ENCODE measurements at regions not wholly inside any gene's neighbourhood (a gene's known extent, or its start where the extent isn't known, plus 50 kb on each side); places are given as distances from the start of the nearest gene placed in this dataset.

DNA sequence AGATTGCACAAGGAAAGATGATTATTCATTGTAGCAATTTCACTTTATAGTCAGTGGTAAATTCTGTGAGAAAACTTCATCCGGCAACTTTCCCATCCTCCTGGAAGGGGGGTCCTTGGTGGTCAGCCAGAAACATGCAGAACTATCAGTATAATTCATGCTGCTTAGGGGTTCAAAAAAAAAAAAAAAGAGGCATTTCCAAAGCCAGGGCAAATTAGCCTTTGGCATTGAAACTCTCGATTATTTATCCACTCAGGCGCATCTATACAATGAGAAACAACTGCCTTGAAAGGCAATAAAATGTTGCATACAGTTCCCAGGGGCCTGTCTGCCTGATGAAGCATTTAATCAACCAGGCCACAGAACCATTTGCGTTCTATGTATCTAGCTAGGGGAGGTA lies 263.3 kb downstream of the TMEM167A start:
- ChIA-PET POLR2A (no interaction called here), CTCF (ENCODE audit: low intra/inter-chr PET ratio) (no interaction called here)
- DNase-seq (ENCODE audit: extremely low read depth in 1 of 4, low spot score in 3 of 4), result no peak
- Histone ChIP-seq H3K9me3 (replicated peaks; ENCODE audit: control insufficient read depth, insufficient read depth, low read depth, low read length) (no peaks in the 10 kb centered on the region), H3K36me3 (ENCODE audit: control insufficient read depth, insufficient read depth, low read length) (no peaks in the 10 kb centered on the region), H3K4me1 (replicated peaks in 1 of 2; ENCODE audit: control insufficient read depth in 2 of 2, insufficient read depth in 2 of 2, low read length in 2 of 2) (no peaks in the 10 kb centered on the region), H3K4me2 (ENCODE audit: insufficient read depth, low read length) (no peak overlapping the region), H3K9me1 (ENCODE audit: control insufficient read depth, insufficient read depth, low read length) (no peaks in the 10 kb centered on the region), H3K4me3 (no peak overlapping the region), H4K20me1 (replicated peaks; ENCODE audit: control insufficient read depth, insufficient read depth, low read length) (no peaks in the 10 kb centered on the region), H3K79me2 (ENCODE audit: control insufficient read depth, insufficient read depth, low read length) (no peaks in the 10 kb centered on the region), H3K27ac (ENCODE audit: extremely low read depth, low read depth, low read length) (no peak overlapping the region), H3K27me3 (ENCODE audit: control insufficient read depth in 2 of 2, insufficient read depth in 2 of 2, low read length in 2 of 2) (no peaks in the 10 kb centered on the region), H3K9ac (ENCODE audit: insufficient read depth in 1 of 2, low read depth in 2 of 2, low read length in 2 of 2) (no peak overlapping the region), H2AFZ (ENCODE audit: low read depth, low read length) (no peak overlapping the region)
- in situ Hi-C loops (cut with MboI), result no loop called here
- no peak for TF ChIP-seq SRF (CRISPR knock-in tag; IDR thresholded peaks at IDR 0.05)
- TF ChIP-seq, protein P1, sequence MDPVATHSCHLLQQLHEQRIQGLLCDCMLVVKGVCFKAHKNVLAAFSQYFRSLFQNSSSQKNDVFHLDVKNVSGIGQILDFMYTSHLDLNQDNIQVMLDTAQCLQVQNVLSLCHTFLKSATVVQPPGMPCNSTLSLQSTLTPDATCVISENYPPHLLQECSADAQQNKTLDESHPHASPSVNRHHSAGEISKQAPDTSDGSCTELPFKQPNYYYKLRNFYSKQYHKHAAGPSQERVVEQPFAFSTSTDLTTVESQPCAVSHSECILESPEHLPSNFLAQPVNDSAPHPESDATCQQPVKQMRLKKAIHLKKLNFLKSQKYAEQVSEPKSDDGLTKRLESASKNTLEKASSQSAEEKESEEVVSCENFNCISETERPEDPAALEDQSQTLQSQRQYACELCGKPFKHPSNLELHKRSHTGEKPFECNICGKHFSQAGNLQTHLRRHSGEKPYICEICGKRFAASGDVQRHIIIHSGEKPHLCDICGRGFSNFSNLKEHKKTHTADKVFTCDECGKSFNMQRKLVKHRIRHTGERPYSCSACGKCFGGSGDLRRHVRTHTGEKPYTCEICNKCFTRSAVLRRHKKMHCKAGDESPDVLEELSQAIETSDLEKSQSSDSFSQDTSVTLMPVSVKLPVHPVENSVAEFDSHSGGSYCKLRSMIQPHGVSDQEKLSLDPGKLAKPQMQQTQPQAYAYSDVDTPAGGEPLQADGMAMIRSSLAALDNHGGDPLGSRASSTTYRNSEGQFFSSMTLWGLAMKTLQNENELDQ (CRISPR knock-in tag; IDR thresholded peaks at IDR 0.05; ENCODE audit: borderline replicate concordance), result no peak
- TF ChIP-seq TAF7 (tag; IDR thresholded peaks at IDR 0.05), result no peak
- no peak for TF ChIP-seq STAT5B (CRISPR knock-in tag; IDR thresholded peaks at IDR 0.05)
- TF ChIP-seq, protein P2, sequence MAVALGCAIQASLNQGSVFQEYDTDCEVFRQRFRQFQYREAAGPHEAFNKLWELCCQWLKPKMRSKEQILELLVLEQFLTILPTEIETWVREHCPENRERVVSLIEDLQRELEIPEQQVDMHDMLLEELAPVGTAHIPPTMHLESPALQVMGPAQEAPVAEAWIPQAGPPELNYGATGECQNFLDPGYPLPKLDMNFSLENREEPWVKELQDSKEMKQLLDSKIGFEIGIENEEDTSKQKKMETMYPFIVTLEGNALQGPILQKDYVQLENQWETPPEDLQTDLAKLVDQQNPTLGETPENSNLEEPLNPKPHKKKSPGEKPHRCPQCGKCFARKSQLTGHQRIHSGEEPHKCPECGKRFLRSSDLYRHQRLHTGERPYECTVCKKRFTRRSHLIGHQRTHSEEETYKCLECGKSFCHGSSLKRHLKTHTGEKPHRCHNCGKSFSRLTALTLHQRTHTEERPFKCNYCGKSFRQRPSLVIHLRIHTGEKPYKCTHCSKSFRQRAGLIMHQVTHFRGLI (CRISPR knock-in tag; IDR thresholded peaks at IDR 0.05), result no peak
- TF ChIP-seq, protein P3, sequence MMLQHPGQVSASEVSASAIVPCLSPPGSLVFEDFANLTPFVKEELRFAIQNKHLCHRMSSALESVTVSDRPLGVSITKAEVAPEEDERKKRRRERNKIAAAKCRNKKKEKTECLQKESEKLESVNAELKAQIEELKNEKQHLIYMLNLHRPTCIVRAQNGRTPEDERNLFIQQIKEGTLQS (IDR thresholded peaks at IDR 0.05), result no peak
- TF ChIP-seq, protein P3 (CRISPR knock-in tag; conservative IDR thresholded peaks at IDR 0.05), result no peak
- TF ChIP-seq, protein P4, sequence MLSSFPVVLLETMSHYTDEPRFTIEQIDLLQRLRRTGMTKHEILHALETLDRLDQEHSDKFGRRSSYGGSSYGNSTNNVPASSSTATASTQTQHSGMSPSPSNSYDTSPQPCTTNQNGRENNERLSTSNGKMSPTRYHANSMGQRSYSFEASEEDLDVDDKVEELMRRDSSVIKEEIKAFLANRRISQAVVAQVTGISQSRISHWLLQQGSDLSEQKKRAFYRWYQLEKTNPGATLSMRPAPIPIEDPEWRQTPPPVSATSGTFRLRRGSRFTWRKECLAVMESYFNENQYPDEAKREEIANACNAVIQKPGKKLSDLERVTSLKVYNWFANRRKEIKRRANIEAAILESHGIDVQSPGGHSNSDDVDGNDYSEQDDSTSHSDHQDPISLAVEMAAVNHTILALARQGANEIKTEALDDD (IDR thresholded peaks at IDR 0.05), result no peak
- no peak for TF ChIP-seq ZNF583 (CRISPR knock-in tag; IDR thresholded peaks at IDR 0.05)
- no peak for TF ChIP-seq CBX8 (IDR thresholded peaks at IDR 0.05; ENCODE audit: borderline replicate concordance, extremely low read depth, low read depth, low read length, poor library complexity, severe bottlenecking)
- TF ChIP-seq, protein P5, sequence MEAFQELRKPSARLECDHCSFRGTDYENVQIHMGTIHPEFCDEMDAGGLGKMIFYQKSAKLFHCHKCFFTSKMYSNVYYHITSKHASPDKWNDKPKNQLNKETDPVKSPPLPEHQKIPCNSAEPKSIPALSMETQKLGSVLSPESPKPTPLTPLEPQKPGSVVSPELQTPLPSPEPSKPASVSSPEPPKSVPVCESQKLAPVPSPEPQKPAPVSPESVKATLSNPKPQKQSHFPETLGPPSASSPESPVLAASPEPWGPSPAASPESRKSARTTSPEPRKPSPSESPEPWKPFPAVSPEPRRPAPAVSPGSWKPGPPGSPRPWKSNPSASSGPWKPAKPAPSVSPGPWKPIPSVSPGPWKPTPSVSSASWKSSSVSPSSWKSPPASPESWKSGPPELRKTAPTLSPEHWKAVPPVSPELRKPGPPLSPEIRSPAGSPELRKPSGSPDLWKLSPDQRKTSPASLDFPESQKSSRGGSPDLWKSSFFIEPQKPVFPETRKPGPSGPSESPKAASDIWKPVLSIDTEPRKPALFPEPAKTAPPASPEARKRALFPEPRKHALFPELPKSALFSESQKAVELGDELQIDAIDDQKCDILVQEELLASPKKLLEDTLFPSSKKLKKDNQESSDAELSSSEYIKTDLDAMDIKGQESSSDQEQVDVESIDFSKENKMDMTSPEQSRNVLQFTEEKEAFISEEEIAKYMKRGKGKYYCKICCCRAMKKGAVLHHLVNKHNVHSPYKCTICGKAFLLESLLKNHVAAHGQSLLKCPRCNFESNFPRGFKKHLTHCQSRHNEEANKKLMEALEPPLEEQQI (IDR thresholded peaks at IDR 0.05), result no peak
- no peak for TF ChIP-seq ZNF143 (CRISPR knock-in tag; IDR thresholded peaks at IDR 0.05)
- no peak for TF ChIP-seq IRF2 (CRISPR knock-in tag; IDR thresholded peaks at IDR 0.05)
- no peak for TF ChIP-seq ZNF77 (CRISPR knock-in tag; IDR thresholded peaks at IDR 0.05)
- TF ChIP-seq, protein P6, sequence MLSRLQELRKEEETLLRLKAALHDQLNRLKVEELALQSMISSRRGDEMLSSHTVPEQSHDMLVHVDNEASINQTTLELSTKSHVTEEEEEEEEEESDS (CRISPR knock-in tag; IDR thresholded peaks at IDR 0.05), result no peak
- FAIRE-seq, result no peak
- WGBS (ENCODE audit: insufficient coverage, low coverage, missing lambda C conversion rate), result 7% methylated on average over 4 of the region's 4 CpGs
- no peak for ATAC-seq
- intact Hi-C loops (cut with micrococcal nuclease), result no loop called here
- no TSS peak for BruUV-seq (replicated peaks)
